ENCODE measurements at regions not wholly inside any gene's neighbourhood (a gene's known extent, or its start where the extent isn't known, plus 50 kb on each side); places are given as distances from the start of the nearest gene placed in this dataset.

DNA sequence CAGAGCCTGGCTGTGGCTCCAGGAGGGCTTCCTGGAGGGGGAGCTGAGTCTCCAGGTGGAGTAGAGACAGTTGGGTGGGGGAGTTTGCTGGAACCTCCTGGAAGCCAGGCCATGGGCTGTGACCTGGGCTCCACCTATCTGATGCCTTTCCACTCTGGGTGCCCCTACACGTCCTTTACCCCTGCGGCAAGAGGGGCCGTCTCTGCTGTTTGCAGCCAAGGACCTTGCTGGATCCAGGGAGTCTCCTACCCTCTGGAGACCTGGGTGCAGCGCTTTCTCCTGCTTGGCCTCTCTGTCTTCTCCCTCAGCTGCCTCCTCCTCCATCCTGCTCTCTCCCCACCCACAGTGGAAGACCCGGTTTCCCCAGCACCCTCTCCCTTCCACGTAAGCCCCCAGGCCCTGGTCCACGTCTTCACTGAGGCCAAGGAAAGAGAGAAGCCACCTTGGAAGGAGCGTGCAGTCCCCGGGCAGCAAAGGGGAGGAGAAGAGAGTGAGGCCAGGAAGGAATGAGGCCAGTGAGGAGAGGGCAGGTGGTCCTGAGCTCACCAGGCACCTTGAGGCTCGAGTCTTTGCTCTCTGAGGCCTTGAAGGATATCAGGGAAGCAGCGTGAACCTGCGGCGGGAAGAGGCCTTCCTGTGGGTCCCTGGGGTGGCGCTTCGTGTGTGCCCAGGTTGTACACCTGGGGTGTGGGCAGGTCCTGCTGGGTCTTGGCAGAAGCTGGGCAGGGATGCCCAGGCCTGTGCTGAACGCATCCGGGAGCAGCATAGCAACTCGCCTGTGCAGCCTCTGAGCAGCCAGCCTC is 294.3 kb upstream of the RTL1 start:
- no peaks in the 10 kb centered on the region for H3K9me3 Mint-ChIP-seq (ENCODE audit: low read depth)
- TF ChIP-seq, protein P1, sequence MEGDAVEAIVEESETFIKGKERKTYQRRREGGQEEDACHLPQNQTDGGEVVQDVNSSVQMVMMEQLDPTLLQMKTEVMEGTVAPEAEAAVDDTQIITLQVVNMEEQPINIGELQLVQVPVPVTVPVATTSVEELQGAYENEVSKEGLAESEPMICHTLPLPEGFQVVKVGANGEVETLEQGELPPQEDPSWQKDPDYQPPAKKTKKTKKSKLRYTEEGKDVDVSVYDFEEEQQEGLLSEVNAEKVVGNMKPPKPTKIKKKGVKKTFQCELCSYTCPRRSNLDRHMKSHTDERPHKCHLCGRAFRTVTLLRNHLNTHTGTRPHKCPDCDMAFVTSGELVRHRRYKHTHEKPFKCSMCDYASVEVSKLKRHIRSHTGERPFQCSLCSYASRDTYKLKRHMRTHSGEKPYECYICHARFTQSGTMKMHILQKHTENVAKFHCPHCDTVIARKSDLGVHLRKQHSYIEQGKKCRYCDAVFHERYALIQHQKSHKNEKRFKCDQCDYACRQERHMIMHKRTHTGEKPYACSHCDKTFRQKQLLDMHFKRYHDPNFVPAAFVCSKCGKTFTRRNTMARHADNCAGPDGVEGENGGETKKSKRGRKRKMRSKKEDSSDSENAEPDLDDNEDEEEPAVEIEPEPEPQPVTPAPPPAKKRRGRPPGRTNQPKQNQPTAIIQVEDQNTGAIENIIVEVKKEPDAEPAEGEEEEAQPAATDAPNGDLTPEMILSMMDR (IDR thresholded peaks at IDR 0.05; ENCODE audit: unreplicated experiment), result no peak
- no peak for DNase-seq (ENCODE audit: low spot score, unreplicated experiment)
- H3K4me1 Mint-ChIP-seq (ENCODE audit: low read depth), result peaks cover 2% of the 10 kb centered on the region
- no peak overlapping the region for H3K27ac Mint-ChIP-seq
- H3K27me3 Mint-ChIP-seq, result peaks cover 14% of the 10 kb centered on the region
- no peaks in the 10 kb centered on the region for H3K36me3 Mint-ChIP-seq (ENCODE audit: insufficient read depth)
- no peak overlapping the region for H3K4me3 Mint-ChIP-seq (ENCODE audit: low read depth)

DNA sequence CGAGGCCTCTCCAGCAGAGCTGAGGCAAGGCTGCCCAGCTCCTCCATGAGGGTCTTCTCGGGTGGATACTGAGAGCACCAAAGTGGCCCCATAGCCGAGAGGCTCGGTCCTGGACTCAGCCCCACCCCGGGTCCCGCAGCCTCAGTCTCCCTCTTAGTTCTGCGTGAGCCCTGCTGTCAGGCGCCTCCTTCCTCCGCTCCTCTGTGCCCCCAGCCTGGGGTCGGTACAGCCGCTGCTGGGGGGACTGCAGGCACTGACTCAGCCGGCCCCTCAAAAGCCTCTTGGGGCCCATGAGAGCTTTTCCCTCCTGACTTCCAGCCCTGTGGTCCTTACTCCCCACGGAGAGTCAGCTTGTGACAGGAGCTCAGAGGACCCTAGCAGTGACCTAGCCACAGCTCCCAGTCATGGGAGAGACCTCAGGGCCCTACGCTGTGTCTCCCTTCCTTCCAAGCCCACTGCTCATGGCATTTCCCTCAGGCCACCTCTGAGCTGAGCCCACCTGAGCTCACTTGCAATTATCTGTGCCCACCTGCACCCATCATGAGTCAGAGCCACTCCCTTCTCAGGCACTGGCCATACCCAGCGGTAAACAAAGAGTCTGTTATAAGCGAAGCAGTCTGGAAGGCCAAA is 295.0 kb upstream of the RTL1 start:
- TF ChIP-seq, protein P1 (IDR thresholded peaks at IDR 0.05; ENCODE audit: unreplicated experiment), result no peak
- Mint-ChIP-seq H3K36me3 (ENCODE audit: insufficient read depth) (no peaks in the 10 kb centered on the region), H3K4me1 (ENCODE audit: low read depth) (peaks cover 2% of the 10 kb centered on the region), H3K27ac (no peak overlapping the region), H3K4me3 (ENCODE audit: low read depth) (no peak overlapping the region), H3K27me3 (peaks cover 14% of the 10 kb centered on the region), H3K9me3 (ENCODE audit: low read depth) (peaks cover 5% of the 10 kb centered on the region)
- DNase-seq (ENCODE audit: low spot score, unreplicated experiment), result no peak

GRCh38 chr14:101199028-101199770 is 295.7 kb upstream of the RTL1 start:
- peaks cover 1% of the 10 kb centered on the region for H3K36me3 Mint-ChIP-seq (ENCODE audit: insufficient read depth)
- no peak for DNase-seq (ENCODE audit: low spot score, unreplicated experiment)
- no peak overlapping the region for H3K27ac Mint-ChIP-seq

GRCh38 chr14:101200008-101200649 is 296.6 kb upstream of the RTL1 start:
- no peak overlapping the region for H3K27ac Mint-ChIP-seq
- peaks cover 11% of the 10 kb centered on the region for H3K9me3 Mint-ChIP-seq (ENCODE audit: low read depth)
- H3K4me3 Mint-ChIP-seq (ENCODE audit: low read depth), result no peak overlapping the region
- TF ChIP-seq, protein P1 (IDR thresholded peaks at IDR 0.05; ENCODE audit: unreplicated experiment), result no peak
- no peaks in the 10 kb centered on the region for H3K4me1 Mint-ChIP-seq (ENCODE audit: low read depth)
- no peak for DNase-seq (ENCODE audit: low spot score, unreplicated experiment)
- H3K36me3 Mint-ChIP-seq (ENCODE audit: insufficient read depth), result peaks cover 1% of the 10 kb centered on the region
- H3K27me3 Mint-ChIP-seq, result peaks cover 5% of the 10 kb centered on the region

More at GRCh38 chr14:101199028-101199770, 295.7 kb upstream of the RTL1 start:
- Mint-ChIP-seq H3K27me3 (peaks cover 12% of the 10 kb centered on the region), H3K4me1 (ENCODE audit: low read depth) (no peaks in the 10 kb centered on the region), H3K4me3 (ENCODE audit: low read depth) (no peak overlapping the region), H3K9me3 (ENCODE audit: low read depth) (peaks cover 11% of the 10 kb centered on the region)
- TF ChIP-seq, protein P1 (IDR thresholded peaks at IDR 0.05; ENCODE audit: unreplicated experiment), result no peak

All from progenitor cell of endocrine pancreas (in vitro differentiated cells).